ENCODE measurements at regions not wholly inside any gene's neighbourhood (a gene's known extent, or its start where the extent isn't known, plus 50 kb on each side); places are given as distances from the start of the nearest gene placed in this dataset.

DNA sequence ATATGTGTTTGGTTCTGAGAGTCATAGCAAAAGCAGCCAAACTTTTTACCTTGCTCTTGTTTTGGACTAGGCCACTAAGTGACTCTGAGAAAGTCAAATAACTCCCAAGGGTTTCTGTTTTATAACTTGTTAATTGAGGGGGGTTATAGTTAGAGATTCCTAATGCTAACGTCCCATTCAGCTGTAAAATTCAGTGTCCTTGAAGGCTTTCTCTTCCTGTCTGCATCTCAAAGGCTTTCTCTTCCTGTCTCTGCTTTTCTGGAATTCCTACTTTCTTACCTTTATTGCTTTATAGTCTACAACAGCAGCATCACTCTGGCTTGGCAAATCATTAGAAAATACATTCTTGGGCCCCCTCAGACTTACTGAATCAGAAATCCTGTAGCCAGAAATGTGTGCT, 479.5 kb upstream of the SEMA6A start:
- TF ChIP-seq HES2 (IDR thresholded peaks at IDR 0.05) (no peak), MAZ (IDR thresholded peaks at IDR 0.05; ENCODE audit: borderline replicate concordance, low read depth, low read length) (no peak), KDM5A (IDR thresholded peaks at IDR 0.05) (no peak), RFX5 (IDR thresholded peaks at IDR 0.05) (no peak), MYC (IDR thresholded peaks at IDR 0.05; ENCODE audit: borderline replicate concordance, low read length) (no peak), POLR2AphosphoS2 (conservative IDR thresholded peaks at IDR 0.05; ENCODE audit: low read length) (no peak), HDAC2 (IDR thresholded peaks at IDR 0.05) (no peak), ZSCAN20 (CRISPR knock-in tag; IDR thresholded peaks at IDR 0.05) (no peak), CHD4 (IDR thresholded peaks at IDR 0.05; ENCODE audit: borderline replicate concordance) (no peak), FOXS1 (CRISPR knock-in tag; IDR thresholded peaks at IDR 0.05) (no peak), FOSB (CRISPR knock-in tag; IDR thresholded peaks at IDR 0.05) (no peak), HMGXB4 (CRISPR knock-in tag; IDR thresholded peaks at IDR 0.05; ENCODE audit: borderline replicate concordance) (no peak), CHD2 (IDR thresholded peaks at IDR 0.05; ENCODE audit: low read length, partially characterized antibody) (no peak), EHMT2 (IDR thresholded peaks at IDR 0.05; ENCODE audit: low read depth) (no peak), RNF2 (IDR thresholded peaks at IDR 0.05; ENCODE audit: borderline replicate concordance, low read depth) (no peak)
- TF ChIP-seq, protein P1, sequence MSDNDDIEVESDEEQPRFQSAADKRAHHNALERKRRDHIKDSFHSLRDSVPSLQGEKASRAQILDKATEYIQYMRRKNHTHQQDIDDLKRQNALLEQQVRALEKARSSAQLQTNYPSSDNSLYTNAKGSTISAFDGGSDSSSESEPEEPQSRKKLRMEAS (IDR thresholded peaks at IDR 0.05): no peak
- TF ChIP-seq, protein P2, sequence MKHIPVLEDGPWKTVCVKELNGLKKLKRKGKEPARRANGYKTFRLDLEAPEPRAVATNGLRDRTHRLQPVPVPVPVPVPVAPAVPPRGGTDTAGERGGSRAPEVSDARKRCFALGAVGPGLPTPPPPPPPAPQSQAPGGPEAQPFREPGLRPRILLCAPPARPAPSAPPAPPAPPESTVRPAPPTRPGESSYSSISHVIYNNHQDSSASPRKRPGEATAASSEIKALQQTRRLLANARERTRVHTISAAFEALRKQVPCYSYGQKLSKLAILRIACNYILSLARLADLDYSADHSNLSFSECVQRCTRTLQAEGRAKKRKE (CRISPR knock-in tag; IDR thresholded peaks at IDR 0.05; ENCODE audit: low read depth): no peak
- TF ChIP-seq, protein P3, sequence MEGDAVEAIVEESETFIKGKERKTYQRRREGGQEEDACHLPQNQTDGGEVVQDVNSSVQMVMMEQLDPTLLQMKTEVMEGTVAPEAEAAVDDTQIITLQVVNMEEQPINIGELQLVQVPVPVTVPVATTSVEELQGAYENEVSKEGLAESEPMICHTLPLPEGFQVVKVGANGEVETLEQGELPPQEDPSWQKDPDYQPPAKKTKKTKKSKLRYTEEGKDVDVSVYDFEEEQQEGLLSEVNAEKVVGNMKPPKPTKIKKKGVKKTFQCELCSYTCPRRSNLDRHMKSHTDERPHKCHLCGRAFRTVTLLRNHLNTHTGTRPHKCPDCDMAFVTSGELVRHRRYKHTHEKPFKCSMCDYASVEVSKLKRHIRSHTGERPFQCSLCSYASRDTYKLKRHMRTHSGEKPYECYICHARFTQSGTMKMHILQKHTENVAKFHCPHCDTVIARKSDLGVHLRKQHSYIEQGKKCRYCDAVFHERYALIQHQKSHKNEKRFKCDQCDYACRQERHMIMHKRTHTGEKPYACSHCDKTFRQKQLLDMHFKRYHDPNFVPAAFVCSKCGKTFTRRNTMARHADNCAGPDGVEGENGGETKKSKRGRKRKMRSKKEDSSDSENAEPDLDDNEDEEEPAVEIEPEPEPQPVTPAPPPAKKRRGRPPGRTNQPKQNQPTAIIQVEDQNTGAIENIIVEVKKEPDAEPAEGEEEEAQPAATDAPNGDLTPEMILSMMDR (IDR thresholded peaks at IDR 0.05): no peak
- Histone ChIP-seq H3K9me3 (no peaks in the 10 kb centered on the region), H3K4me3 (no peak overlapping the region), H3K27ac (no peak overlapping the region), H3K4me1 (no peaks in the 10 kb centered on the region), H3K4me2 (no peak overlapping the region)
- CTCF ChIA-PET: no interaction called here
- DNase-seq (ENCODE audit: low read depth in 1 of 2, low spot score in 1 of 2) (no peak), FAIRE-seq (no peak), ATAC-seq (no peak)
- POLR2A ChIA-PET: no interaction called here
- 0% methylated on average over 1 of the region's 1 CpG for WGBS (ENCODE audit: missing lambda C conversion rate)

DNA sequence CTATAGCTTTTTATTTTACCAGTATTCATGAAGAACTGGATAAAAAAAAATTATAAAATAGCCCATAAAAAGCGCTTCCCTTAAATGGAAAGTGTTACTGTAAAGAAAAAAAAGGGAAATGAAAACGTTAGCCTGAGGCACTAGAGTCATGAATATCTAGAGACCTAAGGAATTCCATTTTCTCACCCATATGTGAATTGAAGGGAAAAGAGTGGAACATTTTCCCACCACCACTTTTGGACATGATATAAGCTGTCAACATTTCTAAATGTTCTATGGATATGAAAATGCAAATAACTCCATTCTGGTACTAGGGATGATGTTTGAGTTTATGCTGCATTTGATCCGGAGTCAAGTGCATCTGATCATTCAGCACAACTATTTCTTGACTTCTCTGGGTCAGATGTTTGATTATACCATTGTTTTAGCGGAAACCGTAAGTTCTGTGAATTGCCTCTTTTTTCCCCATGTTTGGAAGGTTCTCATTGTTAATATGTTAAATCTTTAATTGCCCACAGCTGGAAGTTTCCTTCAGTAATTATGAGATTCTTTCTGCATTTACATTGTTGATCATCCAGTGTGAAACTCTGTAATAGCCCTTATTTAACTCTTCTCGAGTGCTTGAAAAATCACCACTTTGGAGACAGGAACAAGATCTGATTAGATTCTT, 467.4 kb upstream of the SEMA6A start:
- TF ChIP-seq HOXB13 (CRISPR knock-in tag; IDR thresholded peaks at IDR 0.05; ENCODE audit: low read depth) (no peak), NR3C1 (IDR thresholded peaks at IDR 0.05) (no peak), POLR2AphosphoS2 (conservative IDR thresholded peaks at IDR 0.05; ENCODE audit: low read length) (no peak), PHF8 (IDR thresholded peaks at IDR 0.05; ENCODE audit: borderline replicate concordance, low read depth) (no peak), HOXA7 (CRISPR knock-in tag; IDR thresholded peaks at IDR 0.05) (no peak), TFCP2L1 (CRISPR knock-in tag; IDR thresholded peaks at IDR 0.05) (no peak), HDAC2 (IDR thresholded peaks at IDR 0.05) (no peak), ZFP36 (IDR thresholded peaks at IDR 0.05; ENCODE audit: borderline replicate concordance, partially characterized antibody) (no peak)
- TF ChIP-seq, protein P3 (IDR thresholded peaks at IDR 0.05): no peak
- TF ChIP-seq, protein P1 (IDR thresholded peaks at IDR 0.05): no peak
- no peak for FAIRE-seq
- no peak overlapping the region for H3K4me3 ChIP-seq
- H3K4me2 ChIP-seq: no peak overlapping the region
- H3K4me1 ChIP-seq: no peaks in the 10 kb centered on the region
- no peak for DNase-seq (ENCODE audit: low read depth in 1 of 2, low spot score in 1 of 2)
- ChIA-PET POLR2A (no interaction called here), CTCF (no interaction called here)
- WGBS (ENCODE audit: missing lambda C conversion rate): 11% methylated on average over 6 of the region's 6 CpGs
- ATAC-seq: no peak
- H3K9me3 ChIP-seq: no peaks in the 10 kb centered on the region
- H3K27ac ChIP-seq: no peak overlapping the region
